ENCODE measurements at regions not wholly inside any gene's neighbourhood (a gene's known extent, or its start where the extent isn't known, plus 50 kb on each side); places are given as distances from the start of the nearest gene placed in this dataset.

DNA sequence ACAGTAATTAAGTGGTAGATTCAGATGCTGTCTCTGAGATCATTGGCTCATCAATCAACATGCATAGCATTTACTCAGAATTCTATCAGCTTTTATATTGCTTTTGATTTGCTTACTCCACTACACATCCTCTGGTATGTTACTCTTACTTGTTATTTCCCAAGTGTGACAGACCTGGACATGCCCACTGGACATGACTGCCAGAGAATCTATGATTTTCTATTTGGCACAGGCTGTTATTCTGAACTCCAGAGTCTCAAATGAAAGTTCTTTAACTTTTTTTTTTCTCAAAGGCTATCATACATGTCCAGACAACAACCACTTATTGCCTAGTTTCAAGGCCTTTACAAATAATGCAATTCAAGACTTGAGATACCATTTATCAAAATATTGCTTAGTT, 116.1 kb upstream of the ARHGAP24 start:
- TF ChIP-seq, protein P1, sequence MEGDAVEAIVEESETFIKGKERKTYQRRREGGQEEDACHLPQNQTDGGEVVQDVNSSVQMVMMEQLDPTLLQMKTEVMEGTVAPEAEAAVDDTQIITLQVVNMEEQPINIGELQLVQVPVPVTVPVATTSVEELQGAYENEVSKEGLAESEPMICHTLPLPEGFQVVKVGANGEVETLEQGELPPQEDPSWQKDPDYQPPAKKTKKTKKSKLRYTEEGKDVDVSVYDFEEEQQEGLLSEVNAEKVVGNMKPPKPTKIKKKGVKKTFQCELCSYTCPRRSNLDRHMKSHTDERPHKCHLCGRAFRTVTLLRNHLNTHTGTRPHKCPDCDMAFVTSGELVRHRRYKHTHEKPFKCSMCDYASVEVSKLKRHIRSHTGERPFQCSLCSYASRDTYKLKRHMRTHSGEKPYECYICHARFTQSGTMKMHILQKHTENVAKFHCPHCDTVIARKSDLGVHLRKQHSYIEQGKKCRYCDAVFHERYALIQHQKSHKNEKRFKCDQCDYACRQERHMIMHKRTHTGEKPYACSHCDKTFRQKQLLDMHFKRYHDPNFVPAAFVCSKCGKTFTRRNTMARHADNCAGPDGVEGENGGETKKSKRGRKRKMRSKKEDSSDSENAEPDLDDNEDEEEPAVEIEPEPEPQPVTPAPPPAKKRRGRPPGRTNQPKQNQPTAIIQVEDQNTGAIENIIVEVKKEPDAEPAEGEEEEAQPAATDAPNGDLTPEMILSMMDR (conservative IDR thresholded peaks at IDR 0.05; ENCODE audit: low read depth, low read length): no peak
- no peak overlapping the region for H3K4me3 ChIP-seq (ENCODE audit: low read length)
- no peak for DNase-seq (ENCODE audit: low read depth)

DNA sequence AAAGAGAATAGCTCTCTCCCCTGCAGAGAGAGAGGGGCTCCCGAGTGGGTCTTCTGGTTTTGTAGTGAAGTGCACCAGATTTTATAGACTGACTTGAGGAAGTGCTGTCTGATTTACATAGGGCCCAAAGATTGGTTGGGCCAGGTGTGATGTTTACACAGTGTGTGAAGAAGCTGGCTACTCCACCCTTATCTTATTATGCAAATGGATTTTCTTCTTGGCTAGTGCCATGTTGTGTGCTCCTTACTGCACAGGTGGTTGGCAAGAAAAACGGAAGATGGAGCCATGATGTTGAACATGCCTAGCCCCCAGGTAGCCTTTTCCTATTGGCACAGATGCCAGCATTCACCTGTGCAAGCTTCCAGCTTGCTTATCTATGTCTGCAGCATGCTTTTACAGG, 112.4 kb upstream of the ARHGAP24 start:
- TF ChIP-seq, protein P1 (conservative IDR thresholded peaks at IDR 0.05; ENCODE audit: low read depth, low read length): no peak
- DNase-seq (ENCODE audit: low read depth): no peak
- H3K4me3 ChIP-seq (ENCODE audit: low read length): no peak overlapping the region

DNA sequence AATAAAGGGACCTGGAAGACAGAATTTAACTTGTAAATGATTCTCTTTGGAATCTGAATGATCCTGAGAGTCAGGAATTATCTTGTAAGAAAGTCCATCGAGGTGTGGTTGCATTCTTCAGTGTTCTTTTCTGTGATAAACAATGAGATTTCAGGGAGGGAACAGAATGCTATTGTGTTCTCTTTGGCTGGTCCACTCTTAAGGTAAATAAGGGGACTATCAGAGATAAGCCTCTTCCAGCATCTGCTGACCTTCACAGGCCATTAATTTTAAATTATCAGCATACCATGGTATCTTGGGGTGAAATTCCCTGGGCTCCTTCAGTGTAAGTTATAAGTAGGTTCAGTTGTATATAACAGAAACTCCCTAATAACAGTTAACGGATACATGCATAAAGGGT, 107.1 kb upstream of the ARHGAP24 start:
- TF ChIP-seq, protein P1 (conservative IDR thresholded peaks at IDR 0.05; ENCODE audit: low read depth, low read length): no peak
- DNase-seq (ENCODE audit: low read depth): no peak
- no peak overlapping the region for H3K4me3 ChIP-seq (ENCODE audit: low read length)

DNA sequence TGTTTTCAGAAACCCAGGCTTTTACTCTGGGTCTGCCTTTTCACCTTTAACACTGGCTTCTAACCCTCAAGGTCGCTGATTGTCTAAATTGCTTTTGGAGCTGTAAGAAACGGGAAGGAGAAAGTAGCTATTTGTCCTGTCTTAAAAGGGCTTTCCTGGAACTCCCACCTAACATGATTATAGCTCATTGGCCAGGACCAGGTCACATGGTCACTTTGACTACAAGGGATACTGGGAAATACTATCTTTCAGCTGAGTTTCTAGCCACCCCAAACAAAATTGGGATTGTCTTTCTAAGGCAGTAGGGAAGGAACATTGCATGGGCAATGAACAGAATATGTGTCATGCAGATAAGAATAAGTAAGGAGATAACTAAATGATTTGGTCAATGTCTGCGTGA, 106.7 kb upstream of the ARHGAP24 start:
- DNase-seq (ENCODE audit: low read depth): no peak
- TF ChIP-seq, protein P1 (conservative IDR thresholded peaks at IDR 0.05; ENCODE audit: low read depth, low read length): no peak

DNA sequence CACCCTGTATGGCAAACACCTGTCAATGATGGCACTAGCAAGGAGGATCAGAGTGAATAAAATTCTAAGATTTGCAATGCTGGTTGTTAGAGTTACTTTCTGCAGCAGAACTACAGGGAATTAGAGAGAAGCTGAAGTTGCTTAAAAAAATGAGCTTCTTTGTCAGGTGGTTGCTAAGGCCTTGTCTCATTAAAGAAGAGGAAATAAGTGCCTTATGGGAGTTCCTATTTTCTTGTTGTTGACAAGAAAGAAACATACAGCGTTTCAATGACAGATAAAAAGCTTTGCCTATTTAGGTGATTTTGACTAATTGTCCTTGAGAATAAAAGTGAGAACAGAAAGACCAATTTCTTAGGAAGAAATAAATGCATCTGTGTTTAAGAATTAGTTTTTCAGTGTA, 106.0 kb upstream of the ARHGAP24 start:
- TF ChIP-seq, protein P1 (conservative IDR thresholded peaks at IDR 0.05; ENCODE audit: low read depth, low read length): no peak
- DNase-seq (ENCODE audit: low read depth): no peak
- no peak overlapping the region for H3K4me3 ChIP-seq (ENCODE audit: low read length)

More for the DNA sequence above, 106.7 kb upstream of the ARHGAP24 start:
- no peak overlapping the region for H3K4me3 ChIP-seq (ENCODE audit: low read length)

DNA sequence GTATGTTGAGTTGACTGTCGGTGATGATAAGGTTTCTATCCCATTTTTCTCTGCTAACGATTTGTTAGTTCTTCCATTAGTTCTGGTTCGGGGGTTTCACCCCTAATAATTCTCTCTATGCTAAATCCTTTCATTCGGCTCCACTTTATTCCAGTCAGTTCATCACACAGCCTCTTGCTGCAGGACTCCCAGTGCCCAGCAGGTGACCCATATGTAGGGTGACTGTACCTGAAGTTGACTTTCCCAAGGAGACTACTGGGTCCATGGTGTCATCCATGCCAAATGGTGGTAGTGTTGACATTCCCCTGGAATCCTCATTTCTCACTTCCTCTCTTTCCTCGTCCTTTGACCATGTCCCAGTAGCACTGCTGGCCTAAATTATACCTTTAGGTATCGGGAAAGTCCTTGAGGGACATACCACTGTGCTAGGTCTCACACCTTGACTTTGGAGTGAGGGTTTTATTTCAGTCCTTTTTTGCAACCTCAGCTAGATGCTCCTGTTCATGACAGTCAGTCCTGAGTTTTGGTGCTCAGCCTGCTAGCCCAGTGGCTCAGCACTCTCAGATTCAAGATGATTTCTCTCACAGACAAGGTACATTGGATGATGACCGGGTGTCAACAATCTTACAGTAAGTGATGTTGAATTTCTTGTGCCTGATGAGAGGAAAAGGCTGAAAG, 105.1 kb upstream of the ARHGAP24 start:
- H3K4me3 ChIP-seq (ENCODE audit: low read length): no peak overlapping the region
- TF ChIP-seq, protein P1 (conservative IDR thresholded peaks at IDR 0.05; ENCODE audit: low read depth, low read length): no peak
- DNase-seq (ENCODE audit: low read depth): no peak

DNA sequence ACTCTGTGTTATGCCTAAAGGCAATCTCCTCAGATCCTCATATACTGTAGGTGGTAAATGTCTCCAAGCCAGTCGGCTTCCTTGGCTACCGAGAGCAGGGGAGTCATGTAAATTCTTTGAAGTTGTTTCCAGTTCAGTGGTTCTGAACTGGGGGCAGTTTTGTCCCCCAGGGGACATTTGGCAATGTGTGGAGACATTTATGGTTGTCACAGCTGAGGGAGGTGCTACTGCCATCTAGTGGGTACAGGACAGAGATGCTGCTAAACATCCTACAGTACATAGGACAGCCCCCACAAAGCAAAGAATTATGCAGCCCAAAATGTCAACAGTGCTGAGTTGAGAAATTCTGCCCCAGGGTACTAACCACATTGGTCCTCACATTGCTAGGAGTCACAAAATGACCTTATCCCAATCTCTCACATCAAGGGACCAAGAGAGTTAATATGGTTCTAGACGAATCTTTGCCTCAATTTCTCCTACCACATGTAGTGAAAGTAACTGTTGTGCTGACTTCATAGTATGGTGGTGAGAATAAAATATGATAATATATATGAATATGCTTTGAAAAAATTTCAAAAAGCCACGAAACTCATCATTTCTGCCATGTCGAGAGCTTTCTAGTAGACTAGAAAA, 104.4 kb upstream of the ARHGAP24 start:
- no peak for DNase-seq (ENCODE audit: low read depth)
- TF ChIP-seq, protein P1 (conservative IDR thresholded peaks at IDR 0.05; ENCODE audit: low read depth, low read length): peak; percentile 90

More for the DNA sequence above, 104.4 kb upstream of the ARHGAP24 start:
- no peak overlapping the region for H3K4me3 ChIP-seq (ENCODE audit: low read length)

Measured in retinal pigment epithelial cell (primary cell).